GM10266 (cell line): ENCODE measurements at regions not wholly inside any gene's neighbourhood (a gene's known extent, or its start where the extent isn't known, plus 50 kb on each side); places are given as distances from the start of the nearest gene placed in this dataset.

Source experiments
- DNase-seq: peaks from one replicate; pipeline ENCODE4 v3.0.0; 2012; ENCODE audit errors: extremely low spot score
- TF ChIP-seq, protein P1 (sequence below): IDR thresholded peaks from 2 replicates; pipeline ENCODE4 v1.5.1; 2012; ENCODE audit warnings: mild to moderate bottlenecking, low read depth; ENCODE audit not compliant: control insufficient read depth, insufficient read depth; ENCODE audit errors: missing control alignments

DNA sequence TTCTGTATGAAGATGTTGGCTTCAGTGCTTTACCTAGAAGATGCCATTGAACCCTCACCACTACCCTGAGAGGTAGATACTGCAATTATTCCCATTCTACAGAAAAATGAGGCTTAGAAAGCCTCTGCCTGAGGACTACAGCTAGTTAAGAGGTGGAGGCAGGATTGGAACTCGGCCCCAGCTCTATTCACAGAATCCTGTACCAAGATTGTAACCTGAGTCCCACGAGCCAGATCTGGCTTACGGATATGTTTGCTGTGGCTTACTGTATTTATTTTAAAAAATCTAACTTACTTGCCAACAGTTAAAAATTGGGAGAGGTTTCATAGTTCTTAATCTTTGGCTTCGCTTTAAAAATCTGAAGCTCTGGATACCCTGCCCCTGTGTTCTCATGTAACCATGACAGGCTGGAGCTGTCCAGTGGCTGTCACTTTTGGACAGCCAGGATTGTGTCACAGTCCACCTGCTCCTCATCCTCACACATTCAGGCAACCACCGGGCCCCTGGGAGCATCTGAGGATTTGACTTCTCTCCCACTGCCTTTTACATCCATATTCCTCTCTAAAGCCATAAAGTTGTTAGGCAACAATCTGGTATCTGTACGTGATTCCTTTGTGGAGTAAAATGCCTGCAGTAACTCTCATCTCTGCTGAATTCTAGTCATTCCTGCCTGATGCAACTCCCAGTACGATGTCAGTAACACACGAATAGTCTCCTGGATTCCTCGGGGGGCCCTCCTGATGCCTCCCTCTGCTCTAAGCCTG is 160.8 kb upstream of the SERP2 start:
- TF ChIP-seq, protein P1, sequence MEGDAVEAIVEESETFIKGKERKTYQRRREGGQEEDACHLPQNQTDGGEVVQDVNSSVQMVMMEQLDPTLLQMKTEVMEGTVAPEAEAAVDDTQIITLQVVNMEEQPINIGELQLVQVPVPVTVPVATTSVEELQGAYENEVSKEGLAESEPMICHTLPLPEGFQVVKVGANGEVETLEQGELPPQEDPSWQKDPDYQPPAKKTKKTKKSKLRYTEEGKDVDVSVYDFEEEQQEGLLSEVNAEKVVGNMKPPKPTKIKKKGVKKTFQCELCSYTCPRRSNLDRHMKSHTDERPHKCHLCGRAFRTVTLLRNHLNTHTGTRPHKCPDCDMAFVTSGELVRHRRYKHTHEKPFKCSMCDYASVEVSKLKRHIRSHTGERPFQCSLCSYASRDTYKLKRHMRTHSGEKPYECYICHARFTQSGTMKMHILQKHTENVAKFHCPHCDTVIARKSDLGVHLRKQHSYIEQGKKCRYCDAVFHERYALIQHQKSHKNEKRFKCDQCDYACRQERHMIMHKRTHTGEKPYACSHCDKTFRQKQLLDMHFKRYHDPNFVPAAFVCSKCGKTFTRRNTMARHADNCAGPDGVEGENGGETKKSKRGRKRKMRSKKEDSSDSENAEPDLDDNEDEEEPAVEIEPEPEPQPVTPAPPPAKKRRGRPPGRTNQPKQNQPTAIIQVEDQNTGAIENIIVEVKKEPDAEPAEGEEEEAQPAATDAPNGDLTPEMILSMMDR = no peak
- DNase-seq = no peak

GRCh38 chr13:44218501-44219240 is 155.0 kb upstream of the SERP2 start:
- DNase-seq = no peak
- TF ChIP-seq, protein P1 = no peak

- TF ChIP-seq, protein P1 = no peak
These were observed 153.8 kb upstream of the SERP2 start for GRCh38 chr13:44219577-44220548.

GRCh38 chr13:44220948-44221347 is 152.7 kb upstream of the SERP2 start:
- no peak for DNase-seq
- TF ChIP-seq, protein P1 = no peak

More at GRCh38 chr13:44219577-44220548, 153.8 kb upstream of the SERP2 start:
- DNase-seq = no peak

DNA sequence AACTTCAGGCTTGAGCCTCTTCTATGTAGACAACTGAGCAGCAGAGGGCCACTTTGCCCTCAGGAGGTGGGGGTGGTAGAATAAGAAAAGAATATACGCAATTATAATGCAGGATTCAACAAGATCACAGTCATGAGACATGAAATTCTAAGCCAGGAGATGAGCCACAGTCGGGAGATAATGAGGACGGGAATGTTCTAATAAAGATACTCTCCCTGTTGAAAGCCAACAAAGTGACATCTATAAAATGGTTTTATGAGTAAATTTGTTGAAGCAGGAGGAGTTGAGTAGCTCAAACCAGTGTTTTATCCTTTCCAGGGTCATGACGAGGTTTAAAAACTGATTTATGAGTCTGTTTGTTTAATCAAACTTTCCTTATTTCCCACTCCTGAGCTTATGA is 152.0 kb upstream of the SERP2 start:
- no peak for DNase-seq
- TF ChIP-seq, protein P1 = no peak

DNA sequence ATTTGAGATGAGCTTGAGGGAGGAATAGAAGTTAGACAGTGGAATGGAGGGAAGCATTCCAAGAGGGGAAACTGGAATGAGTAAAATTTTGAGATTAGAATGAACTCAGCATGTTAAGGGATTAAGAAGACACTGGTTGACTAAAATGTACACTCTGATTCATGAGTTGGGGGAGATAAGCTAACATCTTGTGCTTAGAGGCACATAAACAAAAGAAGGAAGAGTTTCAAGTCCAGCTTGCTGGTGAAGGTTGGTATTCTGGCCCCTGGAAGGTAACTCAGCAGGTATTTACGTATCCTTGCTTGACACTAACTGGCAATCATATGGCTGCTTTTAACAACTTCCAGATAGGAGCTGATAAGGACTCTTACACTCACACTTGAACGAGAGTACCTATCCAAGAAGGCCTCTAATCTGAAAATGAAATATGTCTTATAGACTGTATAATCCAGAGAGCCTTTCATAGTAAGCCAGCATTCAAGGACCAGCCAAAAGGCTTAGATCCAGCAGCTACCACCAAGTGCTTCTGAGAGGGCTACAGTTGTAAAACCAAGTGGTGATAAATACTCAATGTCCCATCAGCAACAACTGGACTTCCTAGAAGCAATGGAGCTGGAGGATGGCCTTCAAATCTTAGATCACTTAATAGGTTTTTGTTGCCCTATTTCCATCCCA is 149.7 kb upstream of the SERP2 start:
- TF ChIP-seq, protein P1 = no peak
- no peak for DNase-seq
